Stimulated activated CD4-positive, alpha-beta T cell treated with anti-CD3 and anti-CD28 coated beads, Interleukin-15, amount 100 ng/mL, for 1 hour (primary cell): ENCODE measurements at regions not wholly inside any gene's neighbourhood (a gene's known extent, or its start where the extent isn't known, plus 50 kb on each side); places are given as distances from the start of the nearest gene placed in this dataset.
"Not testable (repeated sequence)": the region's sequence is repeated elsewhere in the genome, so short reads cannot be mapped to it uniquely, and the experiment has no call there.

Source experiments
- DNase-seq, 2 donors: peaks; one replicate each; pipeline ENCODE4 v3.0.0-alpha.2; 2020; ENCODE audit warnings: low read depth in 1 of 2, low spot score in 1 of 2

DNA sequence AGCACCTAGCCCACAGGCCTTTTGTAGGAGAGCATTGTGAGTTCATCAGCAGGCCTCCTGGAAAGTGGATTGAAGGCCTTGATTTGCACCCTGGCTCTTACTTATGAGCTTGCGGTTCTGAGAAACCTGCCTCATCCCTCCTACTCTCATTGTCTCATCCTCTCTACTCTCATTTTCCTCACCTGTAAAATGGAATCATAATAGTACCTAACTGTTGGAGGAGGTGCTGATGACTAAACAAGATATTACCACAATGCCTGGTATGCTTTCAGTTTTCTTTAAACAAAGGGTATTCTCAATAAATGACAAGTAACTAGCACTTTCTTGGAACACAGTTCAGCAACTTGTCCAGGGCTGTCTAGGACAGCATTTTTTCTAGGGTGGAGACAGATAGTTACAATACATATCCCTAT lies 243.1 kb upstream of the MAF start:
- DNase-seq = no peak

DNA sequence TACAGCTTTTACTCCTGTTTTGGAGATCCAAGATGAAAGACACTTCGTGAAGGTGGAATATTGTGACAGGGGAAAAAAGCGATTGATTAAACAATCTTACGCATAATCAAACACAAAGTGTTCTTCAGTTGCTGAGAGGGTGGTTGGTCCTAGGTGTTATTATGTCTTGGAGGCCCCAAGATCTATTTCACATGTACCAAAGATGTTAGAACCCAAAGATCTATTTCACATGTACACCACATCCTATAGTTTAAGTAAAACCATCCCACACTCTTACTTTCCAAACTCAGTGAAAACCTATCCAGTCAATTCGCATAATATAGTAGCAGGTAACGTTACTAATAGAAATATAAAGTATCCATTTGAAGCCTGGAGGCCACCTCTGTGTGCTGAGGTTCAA lies 242.6 kb upstream of the MAF start:
- no peak for DNase-seq

DNA sequence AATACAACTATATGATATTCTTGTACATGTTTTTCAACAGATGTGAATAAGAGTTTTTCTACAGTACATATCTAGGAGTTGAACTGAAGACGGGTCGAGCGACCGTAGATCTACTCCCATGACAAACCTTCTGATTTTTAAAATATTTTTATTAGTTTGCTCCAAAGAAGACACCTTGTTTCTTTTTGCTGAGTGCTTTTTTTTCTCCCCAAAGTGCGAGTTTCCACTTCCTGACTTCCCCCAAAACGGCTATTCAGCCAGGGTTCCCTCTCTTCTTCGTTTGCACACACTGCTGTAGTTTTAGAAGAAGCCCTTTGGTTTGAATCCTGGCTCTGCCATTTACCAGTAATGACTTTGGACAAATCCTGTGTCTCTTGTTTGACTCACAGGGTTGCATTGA lies 241.7 kb upstream of the MAF start:
- no peak for DNase-seq

DNA sequence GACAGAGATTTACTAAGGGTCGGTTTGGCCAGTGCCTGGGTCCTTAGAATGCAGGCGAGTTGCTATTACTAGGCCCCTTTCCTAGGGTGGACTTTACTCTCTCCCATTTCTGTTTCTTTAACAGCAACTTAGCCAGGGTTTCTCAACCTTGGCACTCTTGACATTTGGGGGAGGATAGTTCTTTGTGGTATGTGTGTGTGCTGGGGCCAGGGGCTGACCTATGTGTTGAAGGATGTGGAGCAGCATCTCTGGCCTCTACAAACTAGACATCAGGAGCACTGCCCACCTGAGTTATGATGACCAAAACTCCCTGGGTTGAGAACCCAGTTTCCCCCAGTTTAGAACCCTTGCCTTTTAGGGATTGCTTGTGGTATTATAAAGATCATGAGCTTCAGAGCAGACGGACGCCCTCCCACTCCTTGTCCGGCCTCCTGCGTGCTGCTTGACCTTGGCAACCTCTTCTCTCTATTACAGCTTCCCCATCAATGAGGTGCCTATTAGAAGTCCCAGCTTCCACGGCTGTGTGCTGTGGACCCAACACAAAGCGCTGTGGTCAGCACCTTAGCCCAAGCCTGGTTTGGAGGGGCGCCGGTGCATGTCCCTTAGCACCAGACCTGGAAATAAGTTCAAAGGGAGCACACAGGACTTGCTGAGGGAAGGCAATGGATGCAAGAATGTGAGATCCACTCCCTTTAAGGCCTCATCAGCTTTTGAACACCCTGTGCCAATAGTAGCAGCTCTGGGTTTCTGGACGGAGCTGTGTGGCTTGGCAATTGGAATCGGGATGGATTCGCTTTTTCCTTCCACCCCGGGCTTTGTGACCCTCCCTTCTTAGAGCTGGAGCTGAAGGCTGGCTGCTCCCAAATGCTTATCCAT lies 239.2 kb upstream of the MAF start:
- DNase-seq = no peak

DNA sequence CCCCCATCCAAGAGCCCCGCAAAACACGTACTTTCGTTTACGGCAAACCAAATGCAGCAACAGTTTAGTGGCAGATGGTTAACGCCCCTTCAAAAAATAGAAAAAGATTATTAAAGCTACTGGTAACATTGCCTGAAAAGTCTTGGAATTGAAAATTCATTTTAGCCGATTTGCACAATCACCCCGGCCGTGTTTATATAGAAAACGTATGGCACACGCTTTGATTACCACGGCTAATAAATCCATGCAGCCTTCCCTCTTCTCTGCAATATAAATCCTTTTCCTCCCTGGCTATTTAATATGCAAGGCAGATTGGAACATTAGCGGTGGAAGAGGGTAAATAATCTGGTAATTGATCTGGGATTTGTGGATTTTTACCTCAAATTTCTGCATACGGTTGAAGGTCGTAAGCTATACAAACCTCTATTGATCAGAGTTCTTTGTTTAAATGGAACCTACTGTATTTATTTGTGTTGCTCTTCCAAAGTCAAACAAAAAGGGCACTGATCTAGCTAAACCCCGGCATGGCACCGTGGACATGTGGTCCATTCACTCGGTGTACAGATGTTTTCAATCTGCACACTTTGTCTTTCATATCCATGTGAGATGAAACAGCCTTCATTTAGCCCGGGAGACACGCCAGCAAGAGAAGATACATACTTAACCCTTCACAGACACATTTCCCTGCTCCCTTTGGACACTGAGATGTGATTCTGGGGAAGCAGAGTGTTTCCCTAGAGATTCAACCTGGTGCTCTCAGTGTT lies 238.1 kb upstream of the MAF start:
- DNase-seq = no peak

DNA sequence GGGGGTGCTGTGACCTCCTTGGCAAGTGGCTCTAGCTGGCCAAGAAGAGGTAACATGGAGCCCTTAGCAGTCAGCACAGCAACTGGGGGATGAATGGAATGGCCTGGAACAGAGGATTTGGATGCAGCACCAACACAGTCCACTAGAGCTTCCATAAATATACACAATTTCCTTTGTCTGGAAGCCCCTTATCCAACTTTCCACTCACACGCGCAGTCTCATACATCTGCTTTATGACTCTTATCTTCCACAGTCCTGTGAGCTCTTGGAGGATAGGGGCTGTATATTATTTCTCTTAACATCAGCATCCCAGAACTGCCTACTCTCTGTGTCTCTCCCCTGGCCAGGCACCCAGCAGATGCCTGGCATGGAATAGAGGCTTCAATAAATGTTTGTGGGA lies 235.6 kb upstream of the MAF start:
- no peak for DNase-seq

DNA sequence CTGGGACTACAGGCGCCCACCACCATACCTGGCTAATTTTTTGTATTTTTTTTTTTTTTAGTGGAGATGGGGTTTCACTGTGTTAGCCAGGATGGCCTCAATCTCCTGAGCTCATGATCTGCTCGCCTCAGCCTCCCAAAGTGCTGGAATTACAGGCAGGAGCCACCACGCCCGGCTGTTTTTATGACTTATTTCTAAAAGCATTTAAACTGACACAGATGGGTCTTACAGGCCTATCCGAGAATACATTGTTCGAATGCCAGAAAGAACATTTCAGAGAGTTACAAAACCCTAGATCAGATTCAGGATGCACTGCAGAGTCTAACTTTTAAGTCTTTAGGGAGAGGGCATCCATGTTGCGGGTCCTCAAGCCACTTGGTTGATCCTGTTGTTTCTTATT lies 234.7 kb upstream of the MAF start:
- DNase-seq = no peak

DNA sequence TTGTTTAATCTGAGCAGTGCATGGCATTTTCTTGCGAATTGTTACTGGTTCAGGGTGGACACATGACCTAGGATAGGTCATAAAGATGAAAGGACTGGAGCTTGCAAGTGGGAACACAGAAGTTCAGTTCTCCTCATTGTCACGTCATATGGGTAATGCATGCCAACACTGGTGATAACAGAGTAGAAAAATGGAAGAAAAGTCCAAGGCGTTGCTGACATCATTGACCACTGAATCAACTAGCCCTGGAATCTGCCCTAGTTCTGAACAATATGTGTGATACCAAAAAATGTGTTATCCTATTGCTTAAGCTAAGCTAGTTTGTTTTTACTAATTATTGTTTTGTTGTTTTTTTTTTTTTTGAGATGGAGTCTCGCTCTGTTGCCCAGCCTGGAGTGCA lies 234.2 kb upstream of the MAF start:
- no peak for DNase-seq

DNA sequence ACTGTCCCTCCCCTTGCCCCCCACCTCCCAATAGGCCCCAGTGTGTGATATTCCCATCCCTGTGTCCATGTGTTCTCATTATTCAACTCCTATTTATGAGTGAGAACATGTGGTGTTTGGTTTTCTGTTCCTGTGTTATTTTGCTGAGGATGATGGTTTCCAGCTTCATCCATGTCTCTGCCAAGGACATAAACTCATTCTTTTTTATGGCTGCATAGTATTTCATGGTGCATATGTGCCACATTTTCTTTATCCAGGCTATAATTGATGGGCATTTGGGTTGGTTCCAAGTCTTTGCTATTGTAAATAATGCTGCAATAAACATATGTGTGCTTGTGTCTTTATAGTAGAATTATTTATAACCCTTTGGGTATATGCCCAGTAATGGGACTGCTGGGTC lies 233.5 kb upstream of the MAF start:
- DNase-seq = not testable (repeated sequence)

DNA sequence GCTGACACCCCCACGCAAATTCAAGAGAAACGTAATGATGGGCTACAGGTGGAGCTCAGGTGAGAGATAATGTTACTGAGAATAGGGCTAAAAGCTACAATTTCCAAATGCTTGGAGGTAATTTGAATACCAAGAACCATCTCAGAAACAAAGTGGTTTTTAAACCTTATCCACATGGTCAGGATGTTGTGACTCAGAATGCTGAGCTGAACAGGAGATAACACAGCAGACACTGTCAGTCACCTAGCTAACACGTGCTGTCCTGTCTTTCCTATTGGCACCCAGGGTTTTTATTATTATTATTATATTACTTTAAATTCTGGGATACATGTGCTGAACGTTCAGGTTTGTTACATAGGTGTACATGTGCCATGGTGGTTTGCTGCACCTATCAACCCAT lies 233.0 kb upstream of the MAF start:
- no peak for DNase-seq

DNA sequence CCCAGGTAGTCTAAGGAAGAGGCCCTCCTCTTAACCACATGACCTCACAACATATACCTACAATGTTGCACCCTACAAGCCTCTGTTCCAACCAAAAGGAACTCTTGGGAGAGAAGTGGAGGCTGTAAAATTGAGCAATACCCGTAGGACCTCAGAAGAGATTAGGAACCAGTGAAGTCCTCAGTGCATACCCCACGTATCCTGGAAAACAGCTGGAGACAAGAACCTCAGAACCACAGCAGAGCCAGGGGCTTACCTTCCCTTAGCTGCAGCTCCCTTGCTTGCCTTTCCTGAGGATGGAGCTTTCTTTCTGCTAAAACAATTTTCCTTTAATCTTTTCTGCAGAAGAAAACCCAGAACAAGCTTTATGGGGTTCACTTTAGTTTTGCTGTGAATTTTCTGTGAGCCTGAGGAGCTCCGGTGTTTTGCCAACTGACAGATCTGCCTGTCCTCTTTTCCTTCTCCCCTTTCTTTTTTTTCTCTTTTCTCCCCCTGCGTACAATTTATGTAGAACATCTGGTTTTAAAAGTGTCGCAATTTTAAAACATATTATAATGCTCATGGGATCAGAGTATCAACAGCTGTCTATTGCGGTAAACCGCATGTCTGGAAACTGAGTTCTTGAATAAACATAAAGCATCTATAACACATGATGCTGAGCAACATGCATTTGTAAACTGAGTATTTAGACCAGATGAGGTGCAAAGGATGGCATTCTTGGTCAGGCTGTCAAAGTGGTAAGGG lies 226.4 kb upstream of the MAF start:
- no peak for DNase-seq

DNA sequence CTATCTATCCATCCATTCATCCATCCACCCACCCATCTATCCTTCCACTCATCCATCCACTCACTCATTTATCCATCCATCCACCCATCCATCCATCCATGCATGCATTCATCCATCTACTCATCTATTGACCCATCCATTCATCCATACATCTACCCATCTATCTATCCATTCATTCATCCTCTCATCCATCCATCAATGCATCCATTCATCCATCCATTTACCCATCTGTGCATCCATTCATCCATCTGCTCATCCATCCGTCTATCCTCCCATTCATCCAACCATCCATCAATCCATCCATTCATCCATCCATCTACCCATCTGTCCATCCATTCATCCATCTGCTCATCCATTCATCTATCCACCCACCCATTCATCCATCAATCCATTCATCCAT lies 224.5 kb upstream of the MAF start:
- DNase-seq = no peak

DNA sequence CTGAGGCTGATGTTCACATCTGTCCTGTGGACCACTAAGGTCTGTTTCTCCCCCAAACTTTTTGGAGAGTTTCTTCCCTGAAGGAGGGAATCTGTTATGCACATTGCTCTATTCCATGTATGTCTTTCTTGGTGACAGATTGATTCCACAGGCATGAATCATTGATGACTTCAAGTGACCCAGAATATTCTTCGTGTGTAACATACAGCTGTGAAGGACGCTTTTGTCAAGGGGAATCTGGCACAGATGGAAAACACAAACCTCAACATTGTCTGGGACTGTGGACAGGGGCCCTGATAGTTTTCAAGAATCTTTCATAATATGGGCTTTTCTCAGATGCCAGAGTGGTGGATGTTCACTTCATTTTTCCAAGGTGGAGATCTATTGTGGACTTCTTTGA lies 223.1 kb upstream of the MAF start:
- no peak for DNase-seq

DNA sequence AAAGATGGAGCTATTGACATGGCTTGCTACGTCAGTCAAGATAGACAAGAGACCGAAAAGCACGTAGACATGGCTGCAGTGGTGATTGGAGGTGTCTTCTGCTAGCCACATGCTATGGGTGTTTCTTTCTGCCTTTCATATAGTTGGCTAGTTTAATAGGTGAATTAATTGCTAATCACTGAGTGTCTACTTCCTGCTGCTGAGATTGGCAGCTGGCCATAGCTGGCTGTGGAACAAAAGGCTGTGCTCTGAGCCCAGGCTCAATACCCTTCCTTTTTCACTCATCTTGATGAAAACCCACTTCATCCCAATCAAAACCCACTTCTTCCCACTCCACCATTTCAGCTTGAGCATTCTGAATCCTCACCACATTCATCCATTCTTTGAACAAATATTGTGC lies 221.4 kb upstream of the MAF start:
- no peak for DNase-seq

DNA sequence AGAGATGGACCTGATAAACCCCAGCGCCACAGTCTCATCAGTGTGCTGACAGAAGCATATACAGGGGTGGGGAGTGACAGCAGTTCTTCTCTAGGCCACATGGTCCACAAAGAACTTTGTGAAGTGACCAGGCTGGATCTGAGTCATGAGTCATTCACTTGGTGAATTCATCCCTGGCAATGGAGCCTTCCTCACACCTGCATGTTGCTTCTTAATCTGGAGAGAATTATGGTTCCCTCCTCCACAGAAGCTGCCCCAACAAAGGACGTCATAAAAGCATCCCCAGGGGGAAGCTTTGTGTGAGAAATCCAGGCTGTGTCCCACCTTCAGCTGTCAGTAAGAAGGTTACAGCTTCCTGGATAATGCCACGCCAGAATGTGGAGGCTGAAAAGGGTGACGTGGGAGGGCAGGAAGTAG lies 215.6 kb upstream of the MAF start:
- no peak for DNase-seq

DNA sequence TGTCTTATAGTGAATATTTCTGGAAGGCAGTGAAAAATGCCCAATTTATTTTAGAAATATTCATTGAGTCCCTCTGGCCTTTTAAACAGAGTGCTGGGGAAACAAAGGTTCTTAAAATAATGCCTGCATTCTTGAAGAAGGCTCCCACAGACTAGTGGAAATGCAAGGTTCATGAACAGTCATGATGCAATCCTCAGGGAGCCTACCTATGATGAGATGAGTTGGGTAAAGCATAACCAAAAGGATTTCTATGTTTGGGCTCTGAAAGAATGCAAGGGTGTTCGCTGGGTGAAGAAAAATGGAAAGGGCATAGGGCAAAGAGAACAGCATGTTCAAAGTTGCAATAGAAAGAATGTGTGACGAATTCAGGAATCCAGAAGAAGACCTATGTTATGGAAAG lies 214.5 kb upstream of the MAF start:
- no peak for DNase-seq

DNA sequence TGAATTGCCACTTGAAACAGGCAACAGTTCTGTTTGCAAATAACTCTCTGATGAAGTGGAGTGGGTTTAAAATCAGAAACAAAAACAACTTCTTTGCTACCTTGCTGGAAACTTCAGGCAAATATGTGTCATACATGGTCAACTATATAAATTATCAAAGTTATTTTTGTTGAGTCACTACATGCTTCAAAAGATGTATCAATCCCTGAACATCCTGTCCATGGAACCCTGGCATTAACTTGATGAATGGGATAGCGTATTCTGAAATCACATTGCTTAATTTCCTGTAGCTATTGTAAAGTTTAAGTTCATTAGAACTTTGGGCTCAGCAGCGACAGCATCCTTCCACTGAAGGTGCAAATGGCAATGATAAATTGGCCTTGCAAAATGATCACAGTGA lies 213.6 kb upstream of the MAF start:
- DNase-seq = no peak

DNA sequence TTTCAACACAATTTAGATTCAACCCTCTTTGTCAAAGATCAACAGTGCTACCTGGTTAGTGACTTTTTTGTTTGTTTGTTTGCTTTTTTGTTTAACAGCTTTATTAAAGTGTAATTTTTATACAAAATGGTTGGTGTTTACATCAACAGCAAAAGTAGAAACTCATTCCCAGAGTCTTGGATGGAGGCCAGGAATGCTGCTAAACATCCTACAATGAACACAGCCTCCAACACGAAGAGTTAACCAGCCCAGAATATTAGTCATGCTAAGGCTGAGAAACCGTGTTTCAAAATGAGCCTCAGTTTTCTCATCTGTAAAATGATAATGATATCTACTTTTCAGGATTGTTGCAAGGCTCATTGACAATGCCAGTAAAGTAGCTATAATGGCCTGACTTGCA lies 211.0 kb upstream of the MAF start:
- DNase-seq = no peak

DNA sequence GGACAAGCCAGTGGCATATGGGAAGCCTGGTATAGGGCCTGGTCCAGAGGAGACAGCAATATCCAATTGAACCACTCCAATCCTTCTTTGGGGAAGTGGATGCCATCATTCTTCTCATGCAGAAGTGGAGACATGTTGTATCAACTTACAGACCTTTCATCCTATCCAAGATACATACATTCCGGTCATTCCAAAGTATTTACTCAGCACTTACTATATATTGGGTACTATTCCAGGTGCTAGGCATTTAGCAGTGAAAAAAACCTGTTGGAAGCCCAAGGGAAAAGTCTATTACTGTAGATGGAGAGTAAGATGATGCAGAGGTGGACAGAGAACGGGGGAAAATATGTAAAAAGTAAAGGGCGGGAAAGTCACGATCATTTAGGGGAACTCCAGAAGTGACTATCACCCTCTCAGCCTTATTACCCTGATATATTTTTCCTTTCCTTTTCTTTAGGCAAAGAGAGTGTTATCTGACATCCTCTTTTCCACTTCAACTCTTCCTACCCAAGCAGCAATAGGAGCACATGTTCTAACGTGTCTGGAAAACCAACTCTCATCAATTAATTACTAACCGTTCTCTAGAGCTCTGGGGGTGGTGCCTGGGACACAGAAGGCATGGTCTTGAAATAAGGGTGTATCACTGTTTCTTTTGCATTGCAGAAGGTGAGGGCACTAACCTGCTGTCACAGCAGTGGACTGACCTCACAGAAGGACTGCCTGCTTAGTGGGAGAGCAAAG lies 210.1 kb upstream of the MAF start:
- DNase-seq = no peak

DNA sequence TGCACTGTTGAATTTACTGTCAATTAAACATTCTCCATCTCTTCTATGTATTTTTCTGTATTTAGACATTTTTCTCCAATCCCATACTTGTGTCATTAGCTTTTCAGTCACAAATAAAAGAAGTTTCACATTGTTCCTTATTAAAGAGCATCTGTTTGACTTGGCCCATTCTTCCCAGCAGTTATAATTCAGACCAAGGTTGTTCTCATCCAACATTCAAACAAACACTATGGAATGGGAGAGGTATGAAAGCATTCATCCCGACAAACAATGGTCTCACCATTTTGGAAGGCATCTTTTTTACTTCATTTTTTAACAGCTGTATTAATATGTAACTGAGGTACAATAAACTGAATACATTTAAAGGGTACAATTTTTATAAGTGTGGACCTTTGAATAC lies 208.8 kb upstream of the MAF start:
- DNase-seq = no peak

DNA sequence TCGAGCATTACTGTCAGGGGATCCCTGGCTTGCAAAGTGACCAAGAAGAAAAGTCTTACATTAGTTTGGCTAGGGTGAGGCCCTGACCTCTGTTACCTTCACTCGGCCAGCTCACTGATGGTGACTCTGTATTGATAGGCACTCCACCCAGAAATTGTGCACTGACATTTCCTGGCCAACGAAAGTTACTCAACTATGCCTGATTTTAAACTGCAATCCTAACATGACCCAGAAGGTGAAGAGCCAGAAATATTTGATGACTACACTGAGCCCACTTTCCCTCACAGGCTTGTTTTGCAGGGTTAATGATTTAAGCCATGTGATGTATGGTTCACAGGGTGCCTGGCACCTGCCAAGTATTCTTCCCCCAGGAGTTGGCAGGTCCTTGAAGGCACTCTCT lies 208.2 kb upstream of the MAF start:
- no peak for DNase-seq
